ENCODE measurements at regions not wholly inside any gene's neighbourhood (a gene's known extent, or its start where the extent isn't known, plus 50 kb on each side); places are given as distances from the start of the nearest gene placed in this dataset.

- intact Hi-C loops (cut with DNase I; ENCODE audit: low total_unique reads) = no loop called here
- TF ChIP-seq POLR2AphosphoS5 (IDR thresholded peaks at IDR 0.05) = no peak
- TF ChIP-seq CTCF (IDR thresholded peaks at IDR 0.05) = no peak
- no peak for TF ChIP-seq POLR2A (IDR thresholded peaks at IDR 0.05)
- no peak for TF ChIP-seq EP300 (IDR thresholded peaks at IDR 0.05)
- H3K4me1 ChIP-seq = no peaks in the 10 kb centered on the region
- no peaks in the 10 kb centered on the region for H3K36me3 ChIP-seq
- no peak overlapping the region for H3K4me3 ChIP-seq
- no peaks in the 10 kb centered on the region for H3K27me3 ChIP-seq
- WGBS, 5 donors = 32 to 40% (median 37%) methylated on average over 4 of the region's 4 CpGs
- no peaks in the 10 kb centered on the region for H3K9me3 ChIP-seq
- H3K27ac ChIP-seq = no peak overlapping the region
- DNase-seq = no peak
Measured at GRCh38 chrX:125378205-125378604, 58.5 kb downstream of the TEX13C start.

GRCh38 chrX:125378770-125379169, 59.1 kb downstream of the TEX13C start:
- intact Hi-C loops (cut with DNase I; ENCODE audit: low total_unique reads) = no loop called here
- Histone ChIP-seq H3K36me3 (no peaks in the 10 kb centered on the region), H3K27ac (no peak overlapping the region), H3K4me3 (no peak overlapping the region), H3K4me1 (no peaks in the 10 kb centered on the region), H3K27me3 (no peaks in the 10 kb centered on the region), H3K9me3 (no peaks in the 10 kb centered on the region)
- 53 to 75% (median 66%) methylated on average over 3 of the region's 3 CpGs for WGBS, 5 donors
- TF ChIP-seq POLR2A (IDR thresholded peaks at IDR 0.05) (no peak), EP300 (IDR thresholded peaks at IDR 0.05) (no peak), CTCF (IDR thresholded peaks at IDR 0.05) (no peak), POLR2AphosphoS5 (IDR thresholded peaks at IDR 0.05) (no peak)
- no peak for DNase-seq

- TF ChIP-seq EP300 (IDR thresholded peaks at IDR 0.05) (no peak), POLR2AphosphoS5 (IDR thresholded peaks at IDR 0.05) (no peak), POLR2A (IDR thresholded peaks at IDR 0.05) (no peak), CTCF (IDR thresholded peaks at IDR 0.05) (no peak)
- 60 to 77% (median 66%) methylated on average over 4 of the region's 4 CpGs for WGBS, 5 donors
- intact Hi-C loops (cut with DNase I; ENCODE audit: low total_unique reads) = no loop called here
- DNase-seq = no peak
- no peak overlapping the region for H3K27ac ChIP-seq
- no peaks in the 10 kb centered on the region for H3K36me3 ChIP-seq
- H3K4me1 ChIP-seq = no peaks in the 10 kb centered on the region
- H3K27me3 ChIP-seq = no peaks in the 10 kb centered on the region
- H3K9me3 ChIP-seq = no peaks in the 10 kb centered on the region
- no peak overlapping the region for H3K4me3 ChIP-seq
Measured at GRCh38 chrX:125382148-125382628, 62.5 kb downstream of the TEX13C start.

GRCh38 chrX:125382889-125383288, 63.2 kb downstream of the TEX13C start:
- Histone ChIP-seq H3K9me3 (no peaks in the 10 kb centered on the region), H3K27ac (no peak overlapping the region), H3K36me3 (no peaks in the 10 kb centered on the region), H3K27me3 (no peaks in the 10 kb centered on the region), H3K4me1 (no peaks in the 10 kb centered on the region), H3K4me3 (no peak overlapping the region)
- intact Hi-C loops (cut with DNase I; ENCODE audit: low total_unique reads) = no loop called here
- no peak for TF ChIP-seq POLR2AphosphoS5 (IDR thresholded peaks at IDR 0.05)
- TF ChIP-seq CTCF (IDR thresholded peaks at IDR 0.05) = no peak
- no peak for TF ChIP-seq EP300 (IDR thresholded peaks at IDR 0.05)
- TF ChIP-seq POLR2A (IDR thresholded peaks at IDR 0.05) = no peak
- 79 to 89% (median 88%) methylated on average over 3 of the region's 3 CpGs for WGBS, 5 donors
- DNase-seq = no peak
